Loucy (cell line): ENCODE measurements at regions not wholly inside any gene's neighbourhood (a gene's known extent, or its start where the extent isn't known, plus 50 kb on each side); places are given as distances from the start of the nearest gene placed in this dataset.

Experiments
- H2AFZ ChIP-seq: fragments of 200-600 bp; sonication (generic); 2 replicates; pipeline ENCODE4 v1.6.0; 2016; ENCODE audit warnings: antibody characterized with exemption, mild to moderate bottlenecking, low read length, moderate library complexity
- H3F3A ChIP-seq: fragments of 200-600 bp; 2 replicates; pipeline ENCODE4 v1.6.0; 2016; ENCODE audit warnings: antibody characterized with exemption, low read depth, mild to moderate bottlenecking
- H3K27me3 ChIP-seq: fragments of 200-600 bp; sonication (generic); 2 replicates; pipeline ENCODE4 v1.6.1; 2014; ENCODE audit warnings: low read length, mild to moderate bottlenecking; ENCODE audit not compliant: insufficient read depth, poor library complexity, severe bottlenecking
- H3K36me3 ChIP-seq: fragments of 200-600 bp; sonication (generic); 2 replicates; pipeline ENCODE4 v1.6.1; 2016; ENCODE audit warnings: low read length; ENCODE audit not compliant: insufficient read depth
- H3K4me1 ChIP-seq: fragments of 200-600 bp; sonication (generic); 2 replicates; pipeline ENCODE4 v1.5.1; 2014; ENCODE audit warnings: low read length, mild to moderate bottlenecking; ENCODE audit not compliant: insufficient read depth, poor library complexity, severe bottlenecking
- H3K4me2 ChIP-seq: fragments of 200-600 bp; sonication (generic); 2 replicates; pipeline ENCODE4 v1.6.0; 2014; ENCODE audit warnings: antibody characterized with exemption, low read length, low read depth, mild to moderate bottlenecking; ENCODE audit not compliant: poor library complexity, severe bottlenecking
- H3K4me3 ChIP-seq: fragments of 200-600 bp; sonication (generic); 2 replicates; pipeline ENCODE4 v1.5.1; 2014; ENCODE audit warnings: low read length, mild to moderate bottlenecking, mixed read lengths; ENCODE audit not compliant: poor library complexity, severe bottlenecking
- H3K79me2 ChIP-seq: fragments of 200-600 bp; sonication (generic); 2 replicates; pipeline ENCODE4 v1.6.1; 2014; ENCODE audit warnings: low read length; ENCODE audit not compliant: insufficient read depth
- H3K9ac ChIP-seq: fragments of 200-600 bp; sonication (generic); 2 replicates; pipeline ENCODE4 v1.6.0; 2014; ENCODE audit warnings: mild to moderate bottlenecking, low read depth, low read length, moderate library complexity; ENCODE audit not compliant: poor library complexity, severe bottlenecking
- H3K9me2 ChIP-seq: fragments of 200-600 bp; sonication (generic); replicated peaks from 2 replicates; pipeline ENCODE4 v1.6.1; 2016; ENCODE audit warnings: low read depth, low read length, mixed read lengths
- H3K9me3 ChIP-seq: fragments of 200-600 bp; sonication (generic); 2 replicates; pipeline ENCODE4 v1.6.1; 2014; ENCODE audit warnings: mild to moderate bottlenecking, antibody characterized with exemption, low read length, low read depth; ENCODE audit not compliant: insufficient read depth
- H4K20me1 ChIP-seq: fragments of 200-600 bp; sonication (generic); 2 replicates; pipeline ENCODE4 v1.6.0; 2014; ENCODE audit warnings: antibody characterized with exemption, low read length, mild to moderate bottlenecking; ENCODE audit not compliant: insufficient read depth, poor library complexity, severe bottlenecking
- CTCF ChIP-seq: fragments of 200-600 bp; sonication (generic); conservative IDR thresholded peaks from 2 replicates; pipeline ENCODE4 v1.5.1; 2014; ENCODE audit warnings: mild to moderate bottlenecking, antibody characterized with exemption, low read length
- EZH2phosphoT487 ChIP-seq: fragments of 200-600 bp; IDR thresholded peaks from 2 replicates; pipeline ENCODE4 v1.6.1; 2018; ENCODE audit warnings: antibody characterized with exemption, mild to moderate bottlenecking, moderate library complexity, borderline replicate concordance

- no peak for TF ChIP-seq EZH2phosphoT487
- TF ChIP-seq CTCF = no peak
- no peaks in the 10 kb centered on the region for H3K36me3 ChIP-seq
- H2AFZ ChIP-seq = no peak overlapping the region
- no peaks in the 10 kb centered on the region for H3F3A ChIP-seq
- H3K79me2 ChIP-seq = no peaks in the 10 kb centered on the region
- no peaks in the 10 kb centered on the region for H3K4me1 ChIP-seq
- H3K27me3 ChIP-seq = no peaks in the 10 kb centered on the region
- H3K9me2 ChIP-seq = no peaks in the 10 kb centered on the region
- H3K9ac ChIP-seq = no peak overlapping the region
- no peaks in the 10 kb centered on the region for H3K9me3 ChIP-seq
- no peak overlapping the region for H3K4me3 ChIP-seq
- H4K20me1 ChIP-seq = no peaks in the 10 kb centered on the region
- H3K4me2 ChIP-seq = no peak overlapping the region
Measured at GRCh38 chr9:90114641-90115425, 510.0 kb downstream of the GADD45G start.

DNA sequence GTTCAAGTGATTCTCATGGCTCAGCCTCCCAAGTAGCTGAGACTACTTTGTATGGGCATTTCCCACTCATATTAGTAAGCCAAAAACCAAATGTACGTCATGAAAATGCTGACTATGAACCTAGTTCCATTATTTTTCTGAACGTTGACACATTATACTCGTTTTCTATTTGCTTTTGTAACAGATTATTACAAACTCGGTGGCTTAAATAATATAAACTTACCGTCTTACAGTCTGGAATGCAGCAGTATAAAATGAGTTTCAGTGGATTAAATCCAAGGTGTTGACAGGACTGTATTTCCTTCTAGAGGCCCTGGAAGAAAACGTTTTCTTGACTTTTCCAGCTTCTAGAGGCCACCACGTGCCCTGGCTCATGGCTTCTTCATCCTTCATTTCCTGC lies 517.0 kb downstream of the GADD45G start:
- Histone ChIP-seq H4K20me1 (no peaks in the 10 kb centered on the region), H3K36me3 (no peaks in the 10 kb centered on the region)

DNA sequence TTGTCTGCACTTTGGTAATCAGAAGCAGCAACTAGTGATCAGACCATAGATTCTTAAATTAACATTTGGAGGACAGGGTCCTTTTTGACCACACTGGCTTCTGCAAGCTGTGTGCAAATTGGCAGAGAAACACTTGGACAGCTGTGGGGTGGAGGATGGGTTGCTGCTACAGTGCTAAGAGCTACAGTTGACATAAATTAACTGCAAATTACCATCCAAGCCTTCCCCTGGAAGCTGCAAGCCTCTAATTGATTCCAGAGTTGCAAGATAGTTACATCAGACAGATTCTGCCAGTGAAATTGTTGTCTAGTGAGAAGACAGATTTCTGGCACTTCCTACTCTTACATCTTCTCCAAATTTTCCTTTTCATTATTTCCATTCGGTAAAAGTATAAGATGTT lies 517.7 kb downstream of the DIRAS2 start:
- Histone ChIP-seq H3K4me3 (no peak overlapping the region), H3K9me3 (no peaks in the 10 kb centered on the region), H3K9me2 (no peaks in the 10 kb centered on the region), H3K4me2 (no peak overlapping the region), H2AFZ (no peak overlapping the region), H3K79me2 (no peaks in the 10 kb centered on the region), H3K9ac (no peak overlapping the region), H3K36me3 (no peaks in the 10 kb centered on the region), H3K27me3 (no peaks in the 10 kb centered on the region), H4K20me1 (no peaks in the 10 kb centered on the region), H3K4me1 (no peaks in the 10 kb centered on the region), H3F3A (no peaks in the 10 kb centered on the region)
- TF ChIP-seq CTCF (no peak), EZH2phosphoT487 (no peak)

More for the DNA sequence above, 517.0 kb downstream of the GADD45G start:
- Histone ChIP-seq H3K9ac (no peak overlapping the region), H3K79me2 (no peaks in the 10 kb centered on the region), H3K4me2 (no peak overlapping the region), H3K4me3 (no peak overlapping the region), H3K9me2 (no peaks in the 10 kb centered on the region), H3K4me1 (no peaks in the 10 kb centered on the region), H3K27me3 (no peaks in the 10 kb centered on the region), H2AFZ (no peak overlapping the region), H3K9me3 (no peaks in the 10 kb centered on the region), H3F3A (no peaks in the 10 kb centered on the region)
- TF ChIP-seq CTCF (no peak), EZH2phosphoT487 (no peak)
